ENCODE measurements at regions not wholly inside any gene's neighbourhood (a gene's known extent, or its start where the extent isn't known, plus 50 kb on each side); places are given as distances from the start of the nearest gene placed in this dataset.

- TF ChIP-seq CHD7 (IDR thresholded peaks at IDR 0.05; ENCODE audit: insufficient replicate concordance, low read length) (no peak), RNF2 (IDR thresholded peaks at IDR 0.05; ENCODE audit: borderline replicate concordance, low read depth, low read length, missing control alignments, poor library complexity, severe bottlenecking) (no peak), ZNF274 (IDR thresholded peaks at IDR 0.05; ENCODE audit: borderline replicate concordance, extremely low read depth, low read length) (no peak), CTCF (IDR thresholded peaks at IDR 0.05; ENCODE audit: control extremely low read depth in 1 of 3, insufficient read depth in 1 of 3, low read depth in 1 of 3, low read length in 3 of 3) (no peak), POLR2A (IDR thresholded peaks at IDR 0.05; ENCODE audit: control extremely low read depth in 1 of 2, low read depth in 2 of 2, low read length in 2 of 2) (no peak)
- TF ChIP-seq, protein P1, sequence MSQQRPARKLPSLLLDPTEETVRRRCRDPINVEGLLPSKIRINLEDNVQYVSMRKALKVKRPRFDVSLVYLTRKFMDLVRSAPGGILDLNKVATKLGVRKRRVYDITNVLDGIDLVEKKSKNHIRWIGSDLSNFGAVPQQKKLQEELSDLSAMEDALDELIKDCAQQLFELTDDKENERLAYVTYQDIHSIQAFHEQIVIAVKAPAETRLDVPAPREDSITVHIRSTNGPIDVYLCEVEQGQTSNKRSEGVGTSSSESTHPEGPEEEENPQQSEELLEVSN (IDR thresholded peaks at IDR 0.05) = no peak
Measured at GRCh38 chr19:31742249-31742648, 393.0 kb upstream of the TSHZ3 start (continued).
